PC-9 (cell line): ENCODE measurements at regions not wholly inside any gene's neighbourhood (a gene's known extent, or its start where the extent isn't known, plus 50 kb on each side); places are given as distances from the start of the nearest gene placed in this dataset.

Experiments used
- BruUV-seq: library from RNA; stranded (reverse); fragments of 400-500 nt; replicated peaks from 2 replicates; lab custom pipeline; 2021; lab: Mats Ljungman, UMichigan
- CTCF ChIA-PET: fragments of 300-600 bp; sonication (Branson Sonifier 250); formaldehyde crosslinking; loops from one replicate; lab custom pipeline; 2022; ENCODE audit warnings: antibody characterized with exemption; lab: Charles Lee
- POLR2A ChIA-PET: fragments of 300-600 bp; sonication (Branson Sonifier 250); formaldehyde crosslinking; loops from one replicate; lab custom pipeline; 2022; ENCODE audit warnings: antibody characterized with exemption; ENCODE audit not compliant: unreplicated experiment; lab: Charles Lee
- DNase-seq, 2 experiments: peaks; one replicate each; pipeline versions ENCODE4 v3.0.0 to v3.0.0-alpha.2; 2015 to 2022; ENCODE audit warnings: mixed read lengths in 1 of 2
- H2AFZ ChIP-seq: fragments of 200-600 bp; sonication (generic); 2 replicates; pipeline ENCODE4 v1.8.1; 2017; ENCODE audit warnings: antibody characterized with exemption
- H3F3A ChIP-seq: fragments of 200-600 bp; sonication (generic); 2 replicates; pipeline ENCODE4 v1.8.1; 2017; ENCODE audit warnings: antibody characterized with exemption, mild to moderate bottlenecking, low read depth; ENCODE audit not compliant: insufficient read depth
- H3K27ac ChIP-seq: fragments of 200-600 bp; sonication (generic); 2 replicates; pipeline ENCODE4 v1.6.1; 2016; ENCODE audit warnings: mixed run types
- H3K27me3 ChIP-seq: fragments of 200-600 bp; sonication (generic); 2 replicates; pipeline ENCODE4 v1.6.1; 2016; ENCODE audit warnings: low read depth, mixed run types; ENCODE audit not compliant: insufficient read depth
- H3K36me3 ChIP-seq: fragments of 200-600 bp; sonication (generic); 2 replicates; pipeline ENCODE4 v1.6.1; 2016; ENCODE audit warnings: low read depth, mixed run types
- H3K4me1 ChIP-seq: fragments of 200-600 bp; sonication (generic); replicated peaks from 2 replicates; pipeline ENCODE4 v1.6.1; 2016; ENCODE audit warnings: mixed run types; ENCODE audit not compliant: insufficient read depth
- H3K4me2 ChIP-seq: fragments of 200-600 bp; sonication (generic); 2 replicates; pipeline ENCODE4 v1.6.1; 2017; ENCODE audit warnings: mixed run types
- H3K4me3 ChIP-seq: fragments of 200-600 bp; sonication (generic); 2 replicates; pipeline ENCODE4 v1.6.1; 2016; ENCODE audit warnings: mixed run types
- H3K79me2 ChIP-seq: fragments of 200-600 bp; sonication (generic); 2 replicates; pipeline ENCODE4 v1.6.1; 2017; ENCODE audit warnings: low read depth, mixed run types
- H3K9me2 ChIP-seq: fragments of 200-600 bp; sonication (generic); 2 replicates; pipeline ENCODE4 v1.8.1; 2017; ENCODE audit warnings: mild to moderate bottlenecking; ENCODE audit not compliant: insufficient read depth
- H3K9me3 ChIP-seq: fragments of 200-600 bp; sonication (generic); 2 replicates; pipeline ENCODE4 v1.8.1; 2016; ENCODE audit warnings: low read depth; ENCODE audit not compliant: insufficient read depth
- H4K20me1 ChIP-seq: fragments of 200-600 bp; sonication (generic); 2 replicates; pipeline ENCODE4 v1.8.1; 2017; ENCODE audit not compliant: insufficient read depth
- EZH2 ChIP-seq: fragments of 200-600 bp; sonication (generic); IDR thresholded peaks from 2 replicates; pipeline ENCODE4 v1.8.0; 2017; ENCODE audit warnings: antibody characterized with exemption, low read depth
- intact Hi-C: fragments of 100-400 bp; cut with micrococcal nuclease; formaldehyde crosslinking; loops from one replicate; pipeline ENCODE4 v1.10.0; 2022; ENCODE audit not compliant: unreplicated experiment
- TF ChIP-seq, protein P1 (sequence below): fragments of 200-600 bp; sonication (generic); conservative IDR thresholded peaks from 2 replicates; pipeline ENCODE4 v1.6.1; 2017; ENCODE audit warnings: mixed run types, antibody characterized with exemption, mild to moderate bottlenecking, moderate library complexity

- H4K20me1 ChIP-seq, result no peaks in the 10 kb centered on the region
- no peaks in the 10 kb centered on the region for H3K79me2 ChIP-seq
- no peak for DNase-seq
- ChIA-PET CTCF (no interaction called here), POLR2A (no interaction called here)
- TF ChIP-seq, protein P1, sequence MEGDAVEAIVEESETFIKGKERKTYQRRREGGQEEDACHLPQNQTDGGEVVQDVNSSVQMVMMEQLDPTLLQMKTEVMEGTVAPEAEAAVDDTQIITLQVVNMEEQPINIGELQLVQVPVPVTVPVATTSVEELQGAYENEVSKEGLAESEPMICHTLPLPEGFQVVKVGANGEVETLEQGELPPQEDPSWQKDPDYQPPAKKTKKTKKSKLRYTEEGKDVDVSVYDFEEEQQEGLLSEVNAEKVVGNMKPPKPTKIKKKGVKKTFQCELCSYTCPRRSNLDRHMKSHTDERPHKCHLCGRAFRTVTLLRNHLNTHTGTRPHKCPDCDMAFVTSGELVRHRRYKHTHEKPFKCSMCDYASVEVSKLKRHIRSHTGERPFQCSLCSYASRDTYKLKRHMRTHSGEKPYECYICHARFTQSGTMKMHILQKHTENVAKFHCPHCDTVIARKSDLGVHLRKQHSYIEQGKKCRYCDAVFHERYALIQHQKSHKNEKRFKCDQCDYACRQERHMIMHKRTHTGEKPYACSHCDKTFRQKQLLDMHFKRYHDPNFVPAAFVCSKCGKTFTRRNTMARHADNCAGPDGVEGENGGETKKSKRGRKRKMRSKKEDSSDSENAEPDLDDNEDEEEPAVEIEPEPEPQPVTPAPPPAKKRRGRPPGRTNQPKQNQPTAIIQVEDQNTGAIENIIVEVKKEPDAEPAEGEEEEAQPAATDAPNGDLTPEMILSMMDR, result no peak
- TF ChIP-seq EZH2, result no peak
- no peak overlapping the region for H3K4me3 ChIP-seq
- no peak overlapping the region for H3K27ac ChIP-seq
- BruUV-seq, result no TSS peak
- intact Hi-C loops, result no loop called here
- H3K9me2 ChIP-seq, result no peaks in the 10 kb centered on the region
- H3K9me3 ChIP-seq, result no peaks in the 10 kb centered on the region
- no peak overlapping the region for H2AFZ ChIP-seq
- H3F3A ChIP-seq, result no peaks in the 10 kb centered on the region
- no peak overlapping the region for H3K4me2 ChIP-seq
- H3K36me3 ChIP-seq, result no peaks in the 10 kb centered on the region
- no peaks in the 10 kb centered on the region for H3K4me1 ChIP-seq
- H3K27me3 ChIP-seq, result no peaks in the 10 kb centered on the region
These were observed 616.3 kb downstream of the EPHA4 start for GRCh38 chr2:220955776-220956175.

DNA sequence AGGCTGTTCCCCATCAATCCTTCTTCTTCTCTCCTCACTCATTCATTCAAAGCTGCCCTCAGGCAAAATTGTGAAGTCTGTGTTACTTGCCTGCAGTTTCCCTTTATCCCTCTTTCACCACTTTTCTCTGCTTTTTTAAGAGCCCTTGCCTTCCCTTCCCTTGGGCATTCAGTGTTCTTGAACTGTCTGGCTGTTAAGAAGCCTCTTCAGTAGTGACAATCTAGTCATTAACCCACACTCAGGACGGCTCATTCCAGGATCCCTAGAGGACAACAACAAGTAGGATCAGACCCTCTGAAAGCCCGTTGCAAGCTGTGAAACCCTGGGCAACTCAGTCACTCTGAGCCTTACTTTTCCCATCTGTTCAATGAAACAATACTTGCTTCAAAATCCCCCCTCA is 615.7 kb downstream of the EPHA4 start:
- no peaks in the 10 kb centered on the region for H3K36me3 ChIP-seq
- no peaks in the 10 kb centered on the region for H3K9me2 ChIP-seq
- H3K9me3 ChIP-seq, result no peaks in the 10 kb centered on the region
- BruUV-seq, result no TSS peak
- CTCF ChIA-PET, result no interaction called here
- no peak for DNase-seq
- no peak for TF ChIP-seq EZH2
- TF ChIP-seq, protein P1, result no peak
- H3K27me3 ChIP-seq, result no peaks in the 10 kb centered on the region
- no peak overlapping the region for H3K27ac ChIP-seq
- intact Hi-C loops, result no loop called here
- no peaks in the 10 kb centered on the region for H3F3A ChIP-seq
- H4K20me1 ChIP-seq, result no peaks in the 10 kb centered on the region
- H3K4me3 ChIP-seq, result no peak overlapping the region
- H2AFZ ChIP-seq, result no peak overlapping the region
- POLR2A ChIA-PET, result no interaction called here
- no peak overlapping the region for H3K4me2 ChIP-seq
- no peaks in the 10 kb centered on the region for H3K79me2 ChIP-seq
- no peaks in the 10 kb centered on the region for H3K4me1 ChIP-seq

DNA sequence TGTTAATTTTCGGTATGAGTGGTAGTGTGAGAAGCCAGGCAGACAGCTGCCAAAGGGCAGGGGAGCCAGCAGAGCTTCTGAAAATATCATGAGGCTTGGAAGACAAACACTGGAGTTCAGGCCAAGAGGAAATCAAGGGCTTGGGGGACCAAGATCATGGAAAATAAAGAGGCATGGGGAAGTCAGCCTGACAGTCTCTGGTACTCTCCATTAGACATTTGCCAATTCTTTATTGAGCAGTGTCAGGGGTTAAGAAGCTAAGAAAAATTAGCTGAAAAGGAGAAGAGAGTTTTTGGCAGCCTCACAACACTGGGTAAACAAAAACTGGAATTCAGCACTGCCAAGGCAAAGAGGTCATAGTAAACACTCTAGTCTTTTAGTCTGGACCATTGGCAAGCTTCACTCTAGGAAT is 612.7 kb downstream of the EPHA4 start:
- no peaks in the 10 kb centered on the region for H3K36me3 ChIP-seq
- TF ChIP-seq, protein P1, result no peak
- TF ChIP-seq EZH2, result no peak
- H3K27me3 ChIP-seq, result no peaks in the 10 kb centered on the region
- ChIA-PET CTCF (no interaction called here), POLR2A (no interaction called here)
- intact Hi-C loops, result no loop called here
- H4K20me1 ChIP-seq, result no peaks in the 10 kb centered on the region
- H3F3A ChIP-seq, result no peaks in the 10 kb centered on the region
- no peak overlapping the region for H3K4me3 ChIP-seq
- H3K9me3 ChIP-seq, result no peaks in the 10 kb centered on the region
- H3K79me2 ChIP-seq, result no peaks in the 10 kb centered on the region
- DNase-seq, result no peak
- H3K9me2 ChIP-seq, result no peaks in the 10 kb centered on the region
- no TSS peak for BruUV-seq
- no peak overlapping the region for H3K27ac ChIP-seq
- no peaks in the 10 kb centered on the region for H3K4me1 ChIP-seq
- no peak overlapping the region for H2AFZ ChIP-seq
- no peak overlapping the region for H3K4me2 ChIP-seq
